GM19240 (cell line): ENCODE measurements at regions not wholly inside any gene's neighbourhood (a gene's known extent, or its start where the extent isn't known, plus 50 kb on each side); places are given as distances from the start of the nearest gene placed in this dataset.
A peak's percentile ranks its signal among the peaks of the same experiment; 100 is the strongest.

ENCODE experiments used
- DNase-seq: peaks from one replicate; pipeline ENCODE4 v3.0.0; 2011; ENCODE audit warnings: low spot score; ENCODE audit not compliant: insufficient read length

DNA sequence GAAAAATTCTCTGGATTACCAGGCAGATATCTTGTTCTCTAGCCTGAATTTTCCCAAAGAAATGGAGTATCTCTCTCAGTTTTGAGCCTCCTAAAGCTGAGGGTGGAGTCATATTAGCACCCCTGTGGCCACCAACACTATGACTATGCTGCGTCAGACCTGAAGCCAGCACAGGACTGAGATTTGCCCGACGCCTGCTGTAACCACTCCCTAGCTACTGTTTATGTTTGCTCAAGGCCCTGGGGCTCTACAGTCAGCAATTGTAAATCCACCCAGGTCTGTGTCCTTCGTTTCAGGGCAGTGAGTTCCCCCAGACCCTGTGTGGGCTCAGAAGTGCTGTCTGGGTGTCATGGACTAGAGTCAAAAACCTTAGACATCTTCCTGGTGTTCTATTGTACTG, 61.4 kb downstream of the ZXDA start:
- DNase-seq, result no peak

DNA sequence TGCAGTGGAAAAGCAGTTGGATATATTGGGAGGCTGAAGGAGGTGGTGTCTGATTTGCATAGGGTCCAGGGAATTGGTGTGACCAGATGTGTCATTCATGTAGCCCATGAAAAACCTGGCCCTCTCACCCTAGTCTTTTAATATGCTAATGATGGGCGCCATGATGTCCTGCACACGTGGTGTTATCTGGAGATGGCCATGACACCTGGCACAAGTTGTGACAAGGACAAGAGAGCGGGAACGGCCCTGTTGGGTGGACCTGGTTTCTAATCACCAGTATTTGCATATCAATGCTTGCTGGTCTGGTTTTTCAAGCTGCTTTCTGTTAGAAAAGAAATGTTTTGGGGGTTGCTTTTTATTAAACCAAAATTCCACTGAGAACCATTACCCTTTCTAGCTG, 87.4 kb downstream of the ZXDA start:
- DNase-seq, result no peak

DNA sequence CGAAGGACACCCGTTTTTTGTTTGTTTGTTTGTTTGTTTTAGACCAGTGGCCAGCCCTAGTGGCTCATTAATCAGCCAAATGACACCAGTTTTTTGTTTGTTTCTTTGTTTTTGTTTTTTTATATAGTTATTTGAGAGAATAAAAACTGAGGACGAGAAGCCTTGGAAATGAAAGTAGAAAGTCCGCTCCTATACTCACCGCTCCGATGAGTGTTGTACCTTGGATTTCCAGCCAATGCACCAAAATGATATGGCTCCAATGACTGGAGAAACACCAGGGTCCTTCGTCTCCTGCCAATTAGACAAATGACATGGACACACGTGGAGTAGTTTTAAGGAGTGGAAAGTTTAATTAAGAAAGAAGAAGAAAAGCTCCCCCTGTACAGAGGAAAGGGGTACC, 87.9 kb downstream of the ZXDA start:
- DNase-seq, result no peak

DNA sequence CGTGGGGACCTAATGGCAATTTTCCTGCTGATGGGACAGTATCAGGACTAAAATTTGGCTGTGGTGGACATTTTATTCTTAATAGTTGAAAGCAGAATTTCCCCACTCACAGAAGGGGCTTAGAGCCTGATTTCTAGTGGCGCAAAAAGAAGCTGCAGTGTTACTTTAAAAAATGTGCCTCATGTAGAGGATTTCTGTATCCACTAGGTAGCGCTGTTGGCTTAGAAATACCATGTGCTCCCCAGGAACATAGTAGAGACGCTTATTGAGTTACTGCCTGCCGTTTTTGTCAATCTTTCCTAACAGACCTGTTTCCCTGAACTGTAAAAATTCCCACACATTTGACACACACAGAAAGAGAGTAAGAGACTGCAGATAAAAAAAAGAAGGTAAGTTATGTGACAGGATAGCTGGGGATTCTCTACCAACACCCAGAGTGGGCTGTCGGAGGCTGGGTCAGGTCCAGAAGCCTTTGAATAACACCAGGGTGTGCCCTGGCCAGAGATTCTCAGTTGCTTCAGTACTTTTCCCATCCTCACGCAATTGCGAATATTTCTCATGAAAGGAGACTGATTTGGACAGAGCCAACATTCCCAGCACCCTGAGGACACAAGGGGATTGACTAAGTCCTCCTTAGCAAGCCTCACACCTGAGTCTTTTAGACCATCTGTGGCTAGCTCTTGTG, 88.4 kb downstream of the ZXDA start:
- peak; percentile 15 for DNase-seq

DNA sequence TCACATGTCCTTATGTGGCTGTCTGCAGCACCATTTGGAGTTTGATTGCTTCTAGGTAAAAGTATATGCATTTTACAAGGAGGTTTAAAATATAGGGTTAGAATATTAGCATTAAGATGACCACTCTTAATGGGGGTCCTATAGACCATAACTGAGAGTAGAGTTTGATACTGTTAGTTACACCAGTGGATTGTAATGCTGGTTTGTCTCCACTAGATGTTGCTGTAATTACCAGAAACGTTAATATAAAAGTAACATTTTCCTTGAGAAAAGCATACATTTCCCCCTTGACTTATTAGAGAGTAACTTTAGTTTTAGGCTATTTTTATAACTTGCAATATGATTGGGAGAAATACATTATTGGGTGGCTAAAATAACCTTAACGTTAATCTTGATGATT, 93.0 kb downstream of the ZXDA start:
- no peak for DNase-seq

DNA sequence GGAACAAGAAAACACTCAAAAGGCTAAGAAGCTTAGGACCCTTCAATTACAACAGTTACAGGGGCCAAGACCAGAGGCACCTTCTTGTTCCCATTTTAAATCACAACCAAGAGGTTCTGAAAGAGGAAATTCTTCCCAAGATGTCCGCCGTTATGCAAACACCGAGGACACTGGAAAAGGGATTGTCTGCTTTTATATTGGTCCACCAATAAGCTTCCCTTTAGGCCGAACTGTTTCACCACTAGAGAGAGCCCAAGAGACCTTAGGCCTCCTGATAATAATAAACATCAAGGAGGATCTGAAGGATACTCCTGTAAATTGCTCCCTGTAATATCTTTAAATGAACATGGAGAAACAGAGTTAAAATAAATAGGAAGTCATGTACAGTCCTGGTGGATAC, 92.6 kb upstream of the NLRP2B start:
- no peak for DNase-seq

DNA sequence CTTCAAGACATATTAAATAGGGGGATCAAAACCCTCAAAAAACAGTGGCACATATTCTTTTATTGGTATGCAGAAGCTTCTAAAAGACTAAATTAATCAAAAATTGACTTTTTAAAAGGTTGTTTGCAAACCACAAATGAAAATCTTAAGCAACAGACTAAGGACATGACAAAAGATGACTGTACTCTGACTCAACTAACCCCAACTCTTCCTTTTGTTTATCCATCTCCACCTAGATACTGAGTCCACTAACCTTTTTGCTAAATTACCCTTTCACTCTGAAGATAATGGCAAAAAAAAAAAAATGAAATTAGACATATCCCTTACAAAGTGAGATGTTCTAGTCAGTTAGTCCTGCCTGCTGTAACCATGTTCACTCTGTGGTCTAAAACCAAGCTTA, 91.6 kb upstream of the NLRP2B start:
- DNase-seq, result no peak

DNA sequence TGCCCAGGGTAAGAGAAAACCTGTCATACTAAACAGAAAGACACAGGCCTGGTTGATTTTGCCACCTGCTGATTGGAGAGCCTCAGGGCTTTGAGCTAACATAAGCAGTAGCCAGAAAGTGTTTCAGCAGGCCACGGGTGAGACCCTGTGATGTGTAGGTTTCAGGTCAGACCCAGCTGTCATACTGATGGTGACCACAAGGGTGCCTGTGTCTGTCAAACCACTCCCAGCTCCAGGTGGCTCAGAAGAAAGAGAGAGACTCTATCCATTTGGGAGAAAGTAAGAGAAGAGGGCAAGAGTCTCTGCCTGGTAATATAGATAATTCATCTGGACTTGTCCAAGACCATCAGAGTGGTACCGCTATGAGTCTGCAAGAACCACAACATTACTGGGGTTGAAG, 72.8 kb upstream of the NLRP2B start:
- no peak for DNase-seq

DNA sequence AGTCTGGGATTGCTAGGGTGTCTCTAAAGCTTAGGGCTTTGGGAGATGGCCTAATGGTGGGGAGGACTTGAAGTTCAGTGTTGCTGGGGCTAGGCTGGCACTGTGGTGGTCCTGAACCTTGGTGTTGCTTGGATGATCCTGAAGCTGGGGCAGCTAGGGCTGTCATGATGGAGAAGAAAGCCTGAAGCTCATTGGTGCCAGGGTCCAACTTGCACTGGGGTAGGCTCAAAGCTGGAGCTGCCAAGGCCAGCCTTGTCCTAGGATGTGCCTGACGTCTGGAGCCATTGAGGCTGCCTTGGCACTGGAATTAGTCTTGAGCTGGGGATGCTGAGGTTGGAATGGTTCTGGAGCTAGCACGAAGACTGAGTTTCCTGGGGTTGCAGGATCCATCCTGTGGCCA, 61.0 kb upstream of the NLRP2B start:
- no peak for DNase-seq

DNA sequence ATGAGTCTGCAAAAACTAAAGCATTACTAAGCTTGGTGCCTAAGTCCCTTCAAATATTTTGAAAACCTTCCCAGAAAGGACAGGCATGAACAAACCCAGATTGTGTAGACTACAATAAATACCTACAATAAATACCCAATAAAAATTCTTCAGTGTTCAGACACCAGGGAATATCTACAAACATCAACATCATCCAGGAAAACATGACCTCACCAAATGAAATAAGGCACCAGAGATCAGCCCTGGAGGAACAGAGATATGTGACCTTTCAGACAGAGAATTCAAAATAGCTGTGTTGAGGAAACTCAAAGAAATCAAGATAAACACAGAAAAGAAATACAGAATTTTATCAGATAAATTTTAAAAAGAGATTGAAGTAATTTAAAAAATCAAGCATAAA, 57.8 kb upstream of the NLRP2B start:
- no peak for DNase-seq
